Vagina (tissue), 2 donors: ENCODE measurements at regions not wholly inside any gene's neighbourhood (a gene's known extent, or its start where the extent isn't known, plus 50 kb on each side); places are given as distances from the start of the nearest gene placed in this dataset.

Source experiments
- DNase-seq, 2 donors: peaks; one replicate each; pipeline ENCODE4 v3.0.0-alpha.2; 2017; ENCODE audit errors: extremely low spot score in 2 of 2
- H3K27ac ChIP-seq: fragments of 200-600 bp; sonication (generic); one replicate; pipeline ENCODE4 v1.5.1; 2019
- H3K27me3 ChIP-seq: fragments of 200-600 bp; sonication (generic); one replicate; pipeline ENCODE4 v1.5.1; 2019
- H3K36me3 ChIP-seq, 2 donors: fragments of 200-600 bp; sonication (generic); one replicate each; pipeline ENCODE4 v1.5.1; 2017 to 2019
- H3K4me1 ChIP-seq: fragments of 200-600 bp; sonication (generic); one replicate; pipeline ENCODE4 v1.5.1; 2019
- H3K4me3 ChIP-seq, 2 donors: fragments of 200-600 bp; sonication (generic); 1 replicate in 1 of 2; 2 replicates in 1 of 2; pipeline ENCODE4 v1.5.1; 2016 to 2019
- H3K9me3 ChIP-seq: fragments of 200-600 bp; sonication (generic); one replicate; pipeline ENCODE4 v1.5.1; 2019
- POLR2A ChIP-seq, 2 donors: fragments of 450-650 bp; IDR thresholded peaks; one replicate each; pipeline ENCODE4 v1.6.1; 2017; ENCODE audit warnings: antibody characterized with exemption in 2 of 2, mild to moderate bottlenecking in 2 of 2, moderate library complexity in 2 of 2
- POLR2AphosphoS5 ChIP-seq, 2 donors: sonication (generic); formaldehyde crosslinking; IDR thresholded peaks; one replicate each; pipeline ENCODE4 v1.9.0; 2017; ENCODE audit warnings: antibody characterized with exemption in 2 of 2, mild to moderate bottlenecking in 2 of 2, low read depth in 1 of 2; ENCODE audit not compliant: insufficient read depth in 1 of 2
- intact Hi-C: fragments of 100-400 bp; cut with DNase I; formaldehyde crosslinking; loops from one replicate; pipeline ENCODE4 v1.15.1; 2023
- TF ChIP-seq, protein P1 (sequence below), 3 experiments: fragments of 450-650 bp in 2 of 3; fragments of 200-600 bp in 1 of 3; sonication (generic) in 1 of 3; IDR thresholded peaks; one replicate each; pipeline ENCODE4 v1.5.1; 2017 to 2019; ENCODE audit warnings: antibody characterized with exemption in 3 of 3, mild to moderate bottlenecking in 2 of 3, moderate library complexity in 2 of 3

DNA sequence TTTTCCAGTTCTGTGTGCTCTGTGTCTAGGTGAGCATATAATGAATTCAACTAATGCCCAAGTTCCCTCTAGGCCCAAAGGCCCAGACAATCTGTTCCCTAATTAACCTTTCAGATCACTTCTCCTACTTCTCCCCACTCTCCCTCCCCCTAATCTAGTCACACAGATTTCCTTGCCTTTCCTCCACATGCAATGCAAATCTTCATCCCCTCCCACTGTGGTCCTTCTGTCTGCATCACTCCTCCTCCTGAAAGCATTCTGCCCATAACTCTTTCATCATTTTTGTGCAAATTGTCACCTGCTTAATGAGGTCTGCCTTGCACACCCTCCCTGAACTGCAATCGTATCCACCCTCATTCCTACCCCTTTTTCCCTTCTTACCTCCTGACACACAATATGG lies 346.6 kb downstream of the FBXO8 start:
- TF ChIP-seq, protein P1, sequence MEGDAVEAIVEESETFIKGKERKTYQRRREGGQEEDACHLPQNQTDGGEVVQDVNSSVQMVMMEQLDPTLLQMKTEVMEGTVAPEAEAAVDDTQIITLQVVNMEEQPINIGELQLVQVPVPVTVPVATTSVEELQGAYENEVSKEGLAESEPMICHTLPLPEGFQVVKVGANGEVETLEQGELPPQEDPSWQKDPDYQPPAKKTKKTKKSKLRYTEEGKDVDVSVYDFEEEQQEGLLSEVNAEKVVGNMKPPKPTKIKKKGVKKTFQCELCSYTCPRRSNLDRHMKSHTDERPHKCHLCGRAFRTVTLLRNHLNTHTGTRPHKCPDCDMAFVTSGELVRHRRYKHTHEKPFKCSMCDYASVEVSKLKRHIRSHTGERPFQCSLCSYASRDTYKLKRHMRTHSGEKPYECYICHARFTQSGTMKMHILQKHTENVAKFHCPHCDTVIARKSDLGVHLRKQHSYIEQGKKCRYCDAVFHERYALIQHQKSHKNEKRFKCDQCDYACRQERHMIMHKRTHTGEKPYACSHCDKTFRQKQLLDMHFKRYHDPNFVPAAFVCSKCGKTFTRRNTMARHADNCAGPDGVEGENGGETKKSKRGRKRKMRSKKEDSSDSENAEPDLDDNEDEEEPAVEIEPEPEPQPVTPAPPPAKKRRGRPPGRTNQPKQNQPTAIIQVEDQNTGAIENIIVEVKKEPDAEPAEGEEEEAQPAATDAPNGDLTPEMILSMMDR (IDR thresholded peaks at IDR 0.05), result no peak
- no peak for TF ChIP-seq POLR2A (IDR thresholded peaks at IDR 0.05)
- no peak for TF ChIP-seq POLR2AphosphoS5 (IDR thresholded peaks at IDR 0.05; ENCODE audit: insufficient read depth in 1 of 2, low read depth in 1 of 2)
- no peaks in the 10 kb centered on the region for H3K36me3 ChIP-seq
- intact Hi-C loops, result no loop called here
- H3K27ac ChIP-seq, result no peak overlapping the region
- no peaks in the 10 kb centered on the region for H3K27me3 ChIP-seq
- H3K4me1 ChIP-seq, result peaks cover 6% of the 10 kb centered on the region
- no peaks in the 10 kb centered on the region for H3K9me3 ChIP-seq
- DNase-seq, result no peak
- no peak overlapping the region for H3K4me3 ChIP-seq

DNA sequence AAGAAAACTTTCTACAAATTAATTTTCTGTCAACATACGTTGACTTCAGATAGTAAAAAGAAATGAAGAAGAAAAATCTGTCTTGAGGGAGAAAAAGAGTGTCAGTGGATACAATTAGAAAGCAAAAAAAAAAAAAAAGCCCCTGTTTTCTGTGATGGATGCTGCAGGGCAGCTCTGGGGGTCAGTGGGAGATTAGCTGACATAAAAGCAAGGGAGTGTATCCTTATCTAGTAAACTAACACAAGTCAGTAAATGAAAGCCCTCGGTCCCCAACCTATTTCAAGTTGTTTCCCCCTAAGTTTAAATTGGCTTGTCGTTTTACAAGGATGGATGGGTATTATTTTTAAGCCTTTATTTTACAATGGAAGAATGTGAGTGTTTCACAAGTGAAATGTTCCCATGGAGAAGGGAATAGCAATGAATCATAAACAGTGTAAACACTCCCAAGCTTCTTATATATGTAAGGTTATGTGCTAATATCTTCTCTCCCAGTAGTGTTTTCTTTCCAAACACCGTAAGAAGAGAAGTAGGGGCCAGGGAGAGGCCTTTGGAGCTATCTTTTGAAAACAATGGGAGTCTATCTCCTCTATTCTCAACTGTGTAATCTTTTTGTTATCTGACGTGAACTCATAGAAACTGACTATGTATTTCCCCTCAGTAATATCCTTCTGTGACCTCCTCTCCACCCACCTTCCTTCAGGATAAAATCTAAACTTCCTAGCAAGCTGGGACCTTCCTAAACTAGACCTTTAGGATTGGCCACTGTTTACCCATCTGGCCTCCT lies 347.7 kb downstream of the FBXO8 start:
- Histone ChIP-seq H3K4me1 (peaks cover 6% of the 10 kb centered on the region), H3K9me3 (no peaks in the 10 kb centered on the region), H3K4me3 (no peak overlapping the region), H3K27me3 (no peaks in the 10 kb centered on the region), H3K27ac (no peak overlapping the region), H3K36me3 (no peaks in the 10 kb centered on the region)
- DNase-seq, result no peak
- intact Hi-C loops, result no loop called here
- TF ChIP-seq POLR2A (IDR thresholded peaks at IDR 0.05) (no peak), POLR2AphosphoS5 (IDR thresholded peaks at IDR 0.05; ENCODE audit: insufficient read depth in 1 of 2, low read depth in 1 of 2) (no peak)
- TF ChIP-seq, protein P1 (IDR thresholded peaks at IDR 0.05), result no peak

DNA sequence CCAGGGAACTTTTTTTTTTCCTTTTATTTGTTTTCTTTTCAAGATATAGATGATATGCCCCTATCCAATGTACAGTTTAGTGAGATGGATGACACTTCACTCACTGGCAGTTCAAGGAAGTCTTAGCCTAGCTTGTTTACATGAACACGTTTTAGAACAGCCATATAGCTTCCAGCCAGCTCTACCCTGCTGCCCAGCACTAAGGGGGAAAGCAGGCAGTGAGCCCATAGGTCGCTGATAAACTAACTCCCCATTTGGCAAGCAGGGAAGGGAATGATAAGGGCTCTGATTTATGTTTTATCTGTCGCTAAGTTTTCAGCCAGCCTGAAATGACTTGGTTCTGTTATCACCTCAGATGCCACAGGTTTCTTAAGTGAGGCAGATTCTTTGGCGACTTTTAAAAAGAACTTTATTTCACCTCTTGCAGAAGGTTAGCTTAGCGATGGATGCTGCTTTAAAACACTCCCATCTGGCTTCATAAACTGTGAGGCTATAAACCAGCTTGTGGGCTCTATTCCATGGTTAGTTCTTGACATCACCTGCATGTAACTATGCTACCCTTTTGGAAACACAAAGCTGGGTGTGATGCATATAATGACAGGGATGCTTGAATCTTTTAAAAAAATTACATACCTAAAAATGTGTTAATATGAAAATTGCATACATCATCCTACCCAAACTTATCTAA lies 348.4 kb downstream of the FBXO8 start:
- Histone ChIP-seq H3K4me1 (peaks cover 6% of the 10 kb centered on the region), H3K4me3 (no peak overlapping the region), H3K36me3 (no peaks in the 10 kb centered on the region), H3K27me3 (no peaks in the 10 kb centered on the region), H3K27ac (no peak overlapping the region), H3K9me3 (no peaks in the 10 kb centered on the region)
- DNase-seq, result no peak
- TF ChIP-seq, protein P1 (IDR thresholded peaks at IDR 0.05), result no peak
- TF ChIP-seq POLR2A (IDR thresholded peaks at IDR 0.05) (no peak), POLR2AphosphoS5 (IDR thresholded peaks at IDR 0.05; ENCODE audit: insufficient read depth in 1 of 2, low read depth in 1 of 2) (no peak)
- intact Hi-C loops, result no loop called here

DNA sequence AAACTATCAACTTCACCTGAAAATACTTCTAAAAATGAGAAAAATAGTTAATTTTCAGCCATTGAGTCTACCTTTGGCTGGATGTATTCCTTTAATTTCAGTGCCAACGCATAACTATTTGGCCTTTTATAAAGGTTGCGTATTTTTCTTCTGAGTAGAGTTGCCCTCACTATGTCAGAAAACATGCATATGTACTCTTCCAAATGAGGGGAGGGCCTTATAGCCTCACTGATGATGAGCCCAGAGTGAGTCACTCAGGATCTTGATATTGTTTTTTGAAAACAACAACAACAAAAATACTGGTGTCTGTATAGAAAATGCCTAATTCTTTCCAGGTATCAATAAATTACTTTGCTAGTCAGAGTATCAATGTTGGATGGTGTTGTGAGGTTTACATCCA lies 349.3 kb downstream of the FBXO8 start:
- no peak for TF ChIP-seq POLR2AphosphoS5 (IDR thresholded peaks at IDR 0.05; ENCODE audit: insufficient read depth in 1 of 2, low read depth in 1 of 2)
- TF ChIP-seq, protein P1 (IDR thresholded peaks at IDR 0.05), result no peak
- no peak for TF ChIP-seq POLR2A (IDR thresholded peaks at IDR 0.05)
- intact Hi-C loops, result no loop called here
- Histone ChIP-seq H3K27me3 (no peaks in the 10 kb centered on the region), H3K27ac (no peak overlapping the region), H3K9me3 (no peaks in the 10 kb centered on the region), H3K4me3 (no peak overlapping the region), H3K36me3 (no peaks in the 10 kb centered on the region), H3K4me1 (peaks cover 6% of the 10 kb centered on the region)
- DNase-seq, result no peak

DNA sequence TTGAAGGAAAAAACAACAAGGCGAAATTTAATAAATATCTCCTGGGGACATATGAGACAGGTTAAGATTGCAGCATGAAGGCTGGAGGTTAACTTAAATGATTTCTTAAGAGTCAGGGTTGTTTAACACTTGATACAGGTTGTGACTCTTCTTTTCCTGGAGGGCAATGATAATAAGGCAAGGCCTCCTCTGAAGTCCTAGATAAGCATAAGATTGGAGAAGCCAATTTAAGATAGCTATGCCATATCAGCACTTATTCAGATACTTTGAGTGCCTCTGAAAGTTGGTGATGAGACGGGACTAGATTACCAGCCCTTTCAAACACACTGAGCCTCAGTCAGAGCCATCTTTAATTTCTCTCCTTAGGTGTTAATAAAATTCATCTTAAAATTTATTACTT lies 350.8 kb downstream of the FBXO8 start:
- no peak overlapping the region for H3K27ac ChIP-seq
- H3K4me1 ChIP-seq, result peaks cover 6% of the 10 kb centered on the region
- no peaks in the 10 kb centered on the region for H3K36me3 ChIP-seq
- no peaks in the 10 kb centered on the region for H3K9me3 ChIP-seq
- DNase-seq, result no peak
- H3K4me3 ChIP-seq, result no peak overlapping the region
- TF ChIP-seq, protein P1 (IDR thresholded peaks at IDR 0.05), result no peak
- TF ChIP-seq POLR2AphosphoS5 (IDR thresholded peaks at IDR 0.05; ENCODE audit: insufficient read depth in 1 of 2, low read depth in 1 of 2), result no peak
- TF ChIP-seq POLR2A (IDR thresholded peaks at IDR 0.05), result no peak
- intact Hi-C loops, result no loop called here
- no peaks in the 10 kb centered on the region for H3K27me3 ChIP-seq
